WTC11 (cell line): ENCODE measurements at regions not wholly inside any gene's neighbourhood (a gene's known extent, or its start where the extent isn't known, plus 50 kb on each side); places are given as distances from the start of the nearest gene placed in this dataset.

Experiments
- ATAC-seq: fragments of 200-7000 bp; cut with Tn5 transposase; 2 replicates; pipeline ENCODE4 v1.10.0; 2021; ENCODE audit warnings: mild to moderate bottlenecking, moderate library complexity
- CTCF ChIA-PET: fragments of 300-600 bp; sonication (Branson Sonifier 250); formaldehyde crosslinking; loops from one replicate; lab custom pipeline; 2021; ENCODE audit warnings: antibody characterized with exemption; lab: Charles Lee
- POLR2A ChIA-PET: fragments of 350-600 bp; sonication (Branson Sonifier 250); formaldehyde crosslinking; loops from one replicate; lab custom pipeline; 2021; ENCODE audit warnings: antibody characterized with exemption; lab: Charles Lee
- DNase-seq: peaks from one replicate; pipeline ENCODE4 v3.0.0; 2021; ENCODE audit warnings: low spot score
- H3K27ac Mint-ChIP-seq: 2 replicates; pipeline ENCODE4 v1.8.0; 2021; ENCODE audit warnings: mixed read lengths
- H3K27me3 Mint-ChIP-seq: 2 replicates; pipeline ENCODE4 v1.8.0; 2021; ENCODE audit warnings: low read depth, mild to moderate bottlenecking, moderate library complexity, mixed read lengths
- H3K36me3 Mint-ChIP-seq: 2 replicates; pipeline ENCODE4 v1.8.0; 2021; ENCODE audit warnings: mixed read lengths
- H3K4me1 Mint-ChIP-seq: 2 replicates; pipeline ENCODE4 v1.8.0; 2022; ENCODE audit warnings: mixed read lengths
- H3K4me3 Mint-ChIP-seq: 2 replicates; pipeline ENCODE4 v1.8.0; 2021; ENCODE audit warnings: mild to moderate bottlenecking, moderate library complexity, mixed read lengths
- H3K9me3 Mint-ChIP-seq: 2 replicates; pipeline ENCODE4 v1.8.0; 2021; ENCODE audit warnings: mixed read lengths
- AFF4 ChIP-seq: sonication (generic); formaldehyde crosslinking; IDR thresholded peaks from 2 replicates; pipeline ENCODE4 v1.8.1; 2023; ENCODE audit warnings: mild to moderate bottlenecking, missing genetic modification reagents, borderline replicate concordance
- ATF3 ChIP-seq: sonication (generic); formaldehyde crosslinking; conservative IDR thresholded peaks from 2 replicates; pipeline ENCODE4 v1.8.1; 2022; ENCODE audit warnings: mild to moderate bottlenecking, missing genetic modification reagents
- CTCF ChIP-seq: fragments of 200-600 bp; IDR thresholded peaks from 2 replicates; pipeline ENCODE4 v1.8.0; 2022; ENCODE audit warnings: antibody characterized with exemption
- E2F4 ChIP-seq: sonication (generic); formaldehyde crosslinking; IDR thresholded peaks from 2 replicates; pipeline ENCODE4 v1.8.1; 2022; ENCODE audit warnings: low read depth, mild to moderate bottlenecking, moderate library complexity, missing genetic modification reagents, borderline replicate concordance
- FOXK1 ChIP-seq: sonication (generic); formaldehyde crosslinking; IDR thresholded peaks from 2 replicates; pipeline ENCODE4 v1.8.0; 2022; ENCODE audit warnings: mild to moderate bottlenecking, moderate library complexity, missing genetic modification reagents
- FOXP1 ChIP-seq: sonication (generic); formaldehyde crosslinking; IDR thresholded peaks from 2 replicates; pipeline ENCODE4 v1.8.0; 2022; ENCODE audit warnings: missing genetic modification reagents, mild to moderate bottlenecking, moderate library complexity, borderline replicate concordance
- HMGXB4 ChIP-seq: sonication (generic); formaldehyde crosslinking; IDR thresholded peaks from 2 replicates; pipeline ENCODE4 v1.8.1; 2023; ENCODE audit warnings: mild to moderate bottlenecking, moderate library complexity, missing genetic modification reagents
- NFE2L1 ChIP-seq: sonication (generic); formaldehyde crosslinking; IDR thresholded peaks from 2 replicates; pipeline ENCODE4 v1.8.1; 2023; ENCODE audit warnings: missing genetic modification reagents
- SMAD3 ChIP-seq: sonication (generic); formaldehyde crosslinking; IDR thresholded peaks from 2 replicates; pipeline ENCODE4 v1.8.0; 2022; ENCODE audit warnings: missing genetic modification reagents, mild to moderate bottlenecking, borderline replicate concordance
- SMAD4 ChIP-seq: sonication (generic); formaldehyde crosslinking; IDR thresholded peaks from 2 replicates; pipeline ENCODE4 v1.8.0; 2022; ENCODE audit warnings: mild to moderate bottlenecking, missing genetic modification reagents
- ZBTB43 ChIP-seq: sonication (generic); formaldehyde crosslinking; IDR thresholded peaks from 2 replicates; pipeline ENCODE4 v1.8.1; 2023; ENCODE audit warnings: mild to moderate bottlenecking, missing genetic modification reagents
- ZNF532 ChIP-seq: fragments of 250-450 bp; sonication (Bioruptor Pico); IDR thresholded peaks from 2 replicates; pipeline ENCODE4 v1.9.0; 2021; ENCODE audit warnings: mild to moderate bottlenecking, borderline replicate concordance
- ZNF671 ChIP-seq: fragments of 250-450 bp; sonication (Bioruptor Pico); IDR thresholded peaks from 2 replicates; pipeline ENCODE4 v1.8.0; 2021; ENCODE audit warnings: mild to moderate bottlenecking

GRCh38 chr6:74091794-74092157, 395.8 kb downstream of the CD109 start (continued):
- no peak for TF ChIP-seq HMGXB4
- TF ChIP-seq SMAD3 (CRISPR knock-in tag) = no peak
- TF ChIP-seq, all 79 proteins: peak for 0

- POLR2A ChIA-PET = no interaction called here
- no peak overlapping the region for H3K27ac Mint-ChIP-seq
Measured at GRCh38 chr6:74091136-74091793, 395.3 kb downstream of the CD109 start.

GRCh38 chr6:74087899-74088298, 391.9 kb downstream of the CD109 start:
- H3K27me3 Mint-ChIP-seq = no peaks in the 10 kb centered on the region
- no peak for DNase-seq
- no peaks in the 10 kb centered on the region for H3K36me3 Mint-ChIP-seq
- H3K9me3 Mint-ChIP-seq = peaks cover 17% of the 10 kb centered on the region
- H3K4me1 Mint-ChIP-seq = no peaks in the 10 kb centered on the region
- ChIA-PET CTCF (no interaction called here), POLR2A (no interaction called here)
- no peak for ATAC-seq
- H3K27ac Mint-ChIP-seq = no peak overlapping the region
- no peak overlapping the region for H3K4me3 Mint-ChIP-seq
- no peak for TF ChIP-seq ATF3 (CRISPR knock-in tag)
- no peak for TF ChIP-seq ZNF671
- no peak for TF ChIP-seq AFF4
- TF ChIP-seq FOXP1 (CRISPR knock-in tag) = no peak
- TF ChIP-seq ZNF532 (CRISPR knock-in tag) = no peak
- TF ChIP-seq ZBTB43 = no peak
- TF ChIP-seq NFE2L1 (CRISPR knock-in tag) = no peak
- no peak for TF ChIP-seq FOXK1 (CRISPR knock-in tag)
- no peak for TF ChIP-seq SMAD4 (CRISPR knock-in tag)

More at GRCh38 chr6:74091136-74091793, 395.3 kb downstream of the CD109 start:
- Mint-ChIP-seq H3K4me1 (no peaks in the 10 kb centered on the region), H3K4me3 (no peak overlapping the region), H3K27me3 (no peaks in the 10 kb centered on the region), H3K36me3 (no peaks in the 10 kb centered on the region), H3K9me3 (no peaks in the 10 kb centered on the region)
- CTCF ChIA-PET = interaction anchor here (0.6 to 1.3 kb wide), 11 partner anchors 14 to 1117 kb away, joined by 3 to 8 read pairs (median 4); no protein-coding TSS in a partner anchor
- peak; percentile 74 for ATAC-seq
- no peak for DNase-seq
- TF ChIP-seq E2F4 (CRISPR knock-in tag) (no peak), CTCF (peak; percentile 75)
- TF ChIP-seq, all 79 proteins: peak for 1
